ENCODE measurements at regions not wholly inside any gene's neighbourhood (a gene's known extent, or its start where the extent isn't known, plus 50 kb on each side); places are given as distances from the start of the nearest gene placed in this dataset.
A peak's percentile ranks its signal among the peaks of the same experiment; 100 is the strongest.

GRCh38 chr4:95754667-95755066, 85.2 kb upstream of the PDHA2 start:
- TF ChIP-seq CTCF (conservative IDR thresholded peaks at IDR 0.05; ENCODE audit: low read depth, low read length), result no peak
- H3K4me3 ChIP-seq (ENCODE audit: low read depth, low read length), result no peak overlapping the region
- no peak for DNase-seq (ENCODE audit: low read depth)

- H3K4me3 ChIP-seq (ENCODE audit: low read depth, low read length), result no peak overlapping the region
- no peak for TF ChIP-seq CTCF (conservative IDR thresholded peaks at IDR 0.05; ENCODE audit: low read depth, low read length)
- no peak for DNase-seq (ENCODE audit: low read depth)
Observed at GRCh38 chr4:95749204-95749603, 90.7 kb upstream of the PDHA2 start.

DNA sequence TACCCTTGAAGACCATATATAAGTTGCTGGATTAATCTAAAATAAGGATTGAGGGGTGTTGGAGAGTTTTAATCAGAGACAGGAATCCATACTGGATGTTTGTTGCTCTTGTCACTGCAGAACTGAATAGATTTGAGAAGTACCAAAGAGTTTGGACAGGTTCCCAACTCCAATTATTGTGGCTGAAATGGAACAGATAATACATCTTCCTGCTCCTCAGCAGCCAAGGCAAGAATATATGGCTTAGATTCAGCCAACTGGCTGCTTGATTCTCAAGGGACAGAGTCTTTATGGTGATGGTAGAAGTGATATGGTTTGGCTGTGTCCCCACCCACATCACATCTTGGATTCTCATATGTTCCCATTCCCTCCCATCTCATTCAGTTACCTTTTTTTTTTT, 97.0 kb upstream of the PDHA2 start:
- TF ChIP-seq CTCF (conservative IDR thresholded peaks at IDR 0.05; ENCODE audit: low read depth, low read length), result no peak
- DNase-seq (ENCODE audit: low read depth), result no peak

GRCh38 chr4:95742179-95742578, 97.7 kb upstream of the PDHA2 start:
- no peak for DNase-seq (ENCODE audit: low read depth)
- no peak overlapping the region for H3K4me3 ChIP-seq (ENCODE audit: low read depth, low read length)
- no peak for TF ChIP-seq CTCF (conservative IDR thresholded peaks at IDR 0.05; ENCODE audit: low read depth, low read length)

More for the DNA sequence above, 97.0 kb upstream of the PDHA2 start:
- H3K4me3 ChIP-seq (ENCODE audit: low read depth, low read length), result no peak overlapping the region

- TF ChIP-seq CTCF (conservative IDR thresholded peaks at IDR 0.05; ENCODE audit: low read depth, low read length), result no peak
- no peak overlapping the region for H3K4me3 ChIP-seq (ENCODE audit: low read depth, low read length)
- peak; percentile 82 for DNase-seq (ENCODE audit: low read depth)
Observed at GRCh38 chr4:95732061-95732460, 107.8 kb upstream of the PDHA2 start.

GRCh38 chr4:95729596-95729995, 110.3 kb upstream of the PDHA2 start:
- H3K4me3 ChIP-seq (ENCODE audit: low read depth, low read length), result no peak overlapping the region
- no peak for DNase-seq (ENCODE audit: low read depth)
- no peak for TF ChIP-seq CTCF (conservative IDR thresholded peaks at IDR 0.05; ENCODE audit: low read depth, low read length)

GRCh38 chr4:95728145-95728544, 111.7 kb upstream of the PDHA2 start:
- no peak overlapping the region for H3K4me3 ChIP-seq (ENCODE audit: low read depth, low read length)
- DNase-seq (ENCODE audit: low read depth), result peak; percentile 78
- no peak for TF ChIP-seq CTCF (conservative IDR thresholded peaks at IDR 0.05; ENCODE audit: low read depth, low read length)
